ENCODE measurements at regions not wholly inside any gene's neighbourhood (a gene's known extent, or its start where the extent isn't known, plus 50 kb on each side); places are given as distances from the start of the nearest gene placed in this dataset.

- Histone ChIP-seq H3K27ac (ENCODE audit: low read depth) (no peak overlapping the region), H3K4me1 (ENCODE audit: insufficient read depth) (no peaks in the 10 kb centered on the region), H3K4me3 (ENCODE audit: low read depth, low read length) (no peak overlapping the region), H3K36me3 (ENCODE audit: insufficient read depth) (no peaks in the 10 kb centered on the region)
- no peak for DNase-seq (ENCODE audit: extremely low spot score)
- 66% methylated on average over 5 of the region's 5 CpGs for WGBS
These were observed 185.3 kb downstream of the C11orf91 start for GRCh38 chr11:33515347-33515746.

- WGBS = 71% methylated on average over 6 of the region's 6 CpGs
- Histone ChIP-seq H3K27ac (ENCODE audit: low read depth) (no peak overlapping the region), H3K4me3 (ENCODE audit: low read depth, low read length) (no peak overlapping the region), H3K36me3 (ENCODE audit: insufficient read depth) (no peaks in the 10 kb centered on the region), H3K4me1 (ENCODE audit: insufficient read depth) (no peaks in the 10 kb centered on the region)
- DNase-seq (ENCODE audit: extremely low spot score) = no peak
These were observed 186.3 kb downstream of the C11orf91 start for GRCh38 chr11:33514079-33514925.

- no peak overlapping the region for H3K27ac ChIP-seq (ENCODE audit: low read depth)
- H3K4me1 ChIP-seq (ENCODE audit: insufficient read depth) = no peaks in the 10 kb centered on the region
- no peaks in the 10 kb centered on the region for H3K36me3 ChIP-seq (ENCODE audit: insufficient read depth)
- WGBS = 77% methylated on average over 3 of the region's 3 CpGs
- H3K4me3 ChIP-seq (ENCODE audit: low read depth, low read length) = no peak overlapping the region
- no peak for DNase-seq (ENCODE audit: extremely low spot score)
These were observed 191.0 kb downstream of the C11orf91 start for GRCh38 chr11:33509632-33510031.

- Histone ChIP-seq H3K4me3 (ENCODE audit: low read depth, low read length) (no peak overlapping the region), H3K27ac (ENCODE audit: low read depth) (no peak overlapping the region), H3K36me3 (ENCODE audit: insufficient read depth) (no peaks in the 10 kb centered on the region), H3K4me1 (ENCODE audit: insufficient read depth) (no peaks in the 10 kb centered on the region)
- WGBS = 41% methylated on average over 3 of the region's 3 CpGs
- no peak for DNase-seq (ENCODE audit: extremely low spot score)
These were observed 192.7 kb downstream of the C11orf91 start for GRCh38 chr11:33507967-33508366.

- H3K4me3 ChIP-seq (ENCODE audit: low read depth, low read length) = no peak overlapping the region
- no peak for DNase-seq (ENCODE audit: extremely low spot score)
- 73% methylated on average over 3 of the region's 3 CpGs for WGBS
- no peak overlapping the region for H3K27ac ChIP-seq (ENCODE audit: low read depth)
- H3K4me1 ChIP-seq (ENCODE audit: insufficient read depth) = no peaks in the 10 kb centered on the region
- H3K36me3 ChIP-seq (ENCODE audit: insufficient read depth) = no peaks in the 10 kb centered on the region
These were observed 193.3 kb downstream of the C11orf91 start for GRCh38 chr11:33507356-33507755.

- no peak overlapping the region for H3K4me3 ChIP-seq (ENCODE audit: low read depth, low read length)
- 68% methylated on average over 3 of the region's 3 CpGs for WGBS
- no peaks in the 10 kb centered on the region for H3K36me3 ChIP-seq (ENCODE audit: insufficient read depth)
- DNase-seq (ENCODE audit: extremely low spot score) = no peak
- H3K27ac ChIP-seq (ENCODE audit: low read depth) = no peak overlapping the region
- H3K4me1 ChIP-seq (ENCODE audit: insufficient read depth) = no peaks in the 10 kb centered on the region
These were observed 195.5 kb downstream of the C11orf91 start for GRCh38 chr11:33505093-33505492.

- no peak overlapping the region for H3K4me3 ChIP-seq (ENCODE audit: low read depth, low read length)
- no peak for DNase-seq (ENCODE audit: extremely low spot score)
- 19% methylated on average over 2 of the region's 2 CpGs for WGBS
- no peaks in the 10 kb centered on the region for H3K36me3 ChIP-seq (ENCODE audit: insufficient read depth)
- H3K4me1 ChIP-seq (ENCODE audit: insufficient read depth) = no peaks in the 10 kb centered on the region
- no peak overlapping the region for H3K27ac ChIP-seq (ENCODE audit: low read depth)
These were observed 199.7 kb downstream of the C11orf91 start for GRCh38 chr11:33500861-33501479.

GRCh38 chr11:33500332-33500731 is 200.3 kb downstream of the C11orf91 start:
- no peak for DNase-seq (ENCODE audit: extremely low spot score)
- H3K36me3 ChIP-seq (ENCODE audit: insufficient read depth) = no peaks in the 10 kb centered on the region
- H3K4me1 ChIP-seq (ENCODE audit: insufficient read depth) = no peaks in the 10 kb centered on the region
- WGBS = 91% methylated on average over 1 of the region's 1 CpG
- H3K4me3 ChIP-seq (ENCODE audit: low read depth, low read length) = no peak overlapping the region
- no peak overlapping the region for H3K27ac ChIP-seq (ENCODE audit: low read depth)

- 58% methylated on average over 6 of the region's 6 CpGs for WGBS
- no peak for DNase-seq (ENCODE audit: extremely low spot score)
- Histone ChIP-seq H3K4me3 (ENCODE audit: low read depth, low read length) (no peak overlapping the region), H3K4me1 (ENCODE audit: insufficient read depth) (no peaks in the 10 kb centered on the region), H3K27ac (ENCODE audit: low read depth) (no peak overlapping the region), H3K36me3 (ENCODE audit: insufficient read depth) (no peaks in the 10 kb centered on the region)
These were observed 208.0 kb downstream of the C11orf91 start for GRCh38 chr11:33492596-33492995.

- WGBS = 49% methylated on average over 3 of the region's 3 CpGs
- H3K4me1 ChIP-seq (ENCODE audit: insufficient read depth) = no peaks in the 10 kb centered on the region
- DNase-seq (ENCODE audit: extremely low spot score) = no peak
- no peak overlapping the region for H3K27ac ChIP-seq (ENCODE audit: low read depth)
- no peak overlapping the region for H3K4me3 ChIP-seq (ENCODE audit: low read depth, low read length)
- H3K36me3 ChIP-seq (ENCODE audit: insufficient read depth) = no peaks in the 10 kb centered on the region
These were observed 209.7 kb downstream of the C11orf91 start for GRCh38 chr11:33490842-33491370.

- no peak for DNase-seq (ENCODE audit: extremely low spot score)
- WGBS = 67% methylated on average over 3 of the region's 3 CpGs
- H3K27ac ChIP-seq (ENCODE audit: low read depth) = no peak overlapping the region
These were observed 211.7 kb downstream of the C11orf91 start for GRCh38 chr11:33488971-33489370.

GRCh38 chr11:33480626-33481025 is 220.0 kb downstream of the C11orf91 start:
- H3K27ac ChIP-seq (ENCODE audit: low read depth) = no peak overlapping the region
- no peaks in the 10 kb centered on the region for H3K4me1 ChIP-seq (ENCODE audit: insufficient read depth)
- WGBS = 69% methylated on average over 3 of the region's 3 CpGs
- H3K4me3 ChIP-seq (ENCODE audit: low read depth, low read length) = no peak overlapping the region
- H3K36me3 ChIP-seq (ENCODE audit: insufficient read depth) = no peaks in the 10 kb centered on the region
- no peak for DNase-seq (ENCODE audit: extremely low spot score)

More at GRCh38 chr11:33488971-33489370, 211.7 kb downstream of the C11orf91 start:
- H3K4me1 ChIP-seq (ENCODE audit: insufficient read depth) = no peaks in the 10 kb centered on the region
- no peaks in the 10 kb centered on the region for H3K36me3 ChIP-seq (ENCODE audit: insufficient read depth)
- H3K4me3 ChIP-seq (ENCODE audit: low read depth, low read length) = no peak overlapping the region

GRCh38 chr11:33479231-33479630 is 221.4 kb downstream of the C11orf91 start:
- 88% methylated on average over 3 of the region's 3 CpGs for WGBS
- H3K36me3 ChIP-seq (ENCODE audit: insufficient read depth) = no peaks in the 10 kb centered on the region
- H3K4me1 ChIP-seq (ENCODE audit: insufficient read depth) = no peaks in the 10 kb centered on the region
- no peak overlapping the region for H3K4me3 ChIP-seq (ENCODE audit: low read depth, low read length)
- no peak overlapping the region for H3K27ac ChIP-seq (ENCODE audit: low read depth)
- no peak for DNase-seq (ENCODE audit: extremely low spot score)

GRCh38 chr11:33478111-33478573 is 221.0 kb downstream of the HIPK3 start:
- 26% methylated on average over 7 of the region's 7 CpGs for WGBS
- Histone ChIP-seq H3K27ac (ENCODE audit: low read depth) (no peak overlapping the region), H3K4me1 (ENCODE audit: insufficient read depth) (no peaks in the 10 kb centered on the region), H3K4me3 (ENCODE audit: low read depth, low read length) (no peak overlapping the region), H3K36me3 (ENCODE audit: insufficient read depth) (no peaks in the 10 kb centered on the region)
- DNase-seq (ENCODE audit: extremely low spot score) = no peak
